Neuronal stem cell (in vitro differentiated cells): ENCODE measurements at regions not wholly inside any gene's neighbourhood (a gene's known extent, or its start where the extent isn't known, plus 50 kb on each side); places are given as distances from the start of the nearest gene placed in this dataset.

Experiments
- DNase-seq: peaks from one replicate; pipeline ENCODE4 v3.0.0-alpha.2; 2013; ENCODE audit warnings: low spot score
- H2AFZ ChIP-seq: one replicate; pipeline ENCODE4 v1.6.1; 2013; ENCODE audit warnings: mild to moderate bottlenecking, low read length, inconsistent platforms
- H2AK5ac ChIP-seq: 2 replicates; pipeline ENCODE4 v1.6.1; 2013; ENCODE audit warnings: low read depth, mild to moderate bottlenecking, inconsistent platforms, low read length, moderate library complexity, mixed read lengths
- H2BK120ac ChIP-seq: 2 replicates; pipeline ENCODE4 v1.6.1; 2013; ENCODE audit warnings: low read depth, mild to moderate bottlenecking, inconsistent platforms, low read length, moderate library complexity, mixed read lengths
- H2BK12ac ChIP-seq: one replicate; pipeline ENCODE4 v1.6.1; 2013; ENCODE audit warnings: low read length, inconsistent platforms
- H2BK15ac ChIP-seq: 2 replicates; pipeline ENCODE4 v1.6.1; 2013; ENCODE audit warnings: mild to moderate bottlenecking, low read length, inconsistent platforms, mixed read lengths
- H2BK5ac ChIP-seq: one replicate; pipeline ENCODE4 v1.6.1; 2013; ENCODE audit warnings: inconsistent platforms, mild to moderate bottlenecking, low read length, moderate library complexity
- H3K14ac ChIP-seq: one replicate; pipeline ENCODE4 v1.6.1; 2013; ENCODE audit warnings: low read length, inconsistent platforms
- H3K18ac ChIP-seq: 2 replicates; pipeline ENCODE4 v1.6.1; 2013; ENCODE audit warnings: low read length, inconsistent platforms
- H3K23ac ChIP-seq: 2 replicates; pipeline ENCODE4 v1.6.1; 2013; ENCODE audit warnings: low read depth, mild to moderate bottlenecking, mixed read lengths, low read length, inconsistent platforms; ENCODE audit not compliant: poor library complexity
- H3K27ac ChIP-seq: replicated peaks from 3 replicates; pipeline ENCODE4 v1.5.1; 2013; ENCODE audit warnings: low read length, inconsistent platforms
- H3K27me3 ChIP-seq, 3 experiments: 2 replicates each; pipeline ENCODE4 v1.6.1; 2013; ENCODE audit warnings: low read length in 3 of 3, mild to moderate bottlenecking in 2 of 3, inconsistent platforms in 1 of 3, low read depth in 1 of 3, mixed read lengths in 1 of 3, moderate library complexity in 1 of 3; ENCODE audit not compliant: control insufficient read depth in 3 of 3, insufficient read depth in 3 of 3
- H3K36me3 ChIP-seq, 2 donors: replicated peaks in 1 of 2; 2 replicates each; pipeline ENCODE4 v1.6.1; 2013; ENCODE audit warnings: low read length in 2 of 2; ENCODE audit not compliant: control insufficient read depth in 2 of 2, insufficient read depth in 2 of 2
- H3K4ac ChIP-seq: 2 replicates; pipeline ENCODE4 v1.6.1; 2013; ENCODE audit warnings: inconsistent platforms, mild to moderate bottlenecking, low read length, moderate library complexity
- H3K4me1 ChIP-seq, 2 donors: 1 replicate in 1 of 2; 2 replicates in 1 of 2; pipeline ENCODE4 v1.6.1; 2013; ENCODE audit warnings: low read length in 2 of 2, low read depth in 1 of 2; ENCODE audit not compliant: control insufficient read depth in 2 of 2, insufficient read depth in 1 of 2
- H3K4me2 ChIP-seq: one replicate; pipeline ENCODE4 v1.6.1; 2013; ENCODE audit warnings: mild to moderate bottlenecking, low read length, inconsistent platforms; ENCODE audit not compliant: insufficient read depth, poor library complexity, severe bottlenecking
- H3K4me3 ChIP-seq, 2 donors: 2 replicates each; pipeline ENCODE4 v1.5.1; 2013; ENCODE audit warnings: low read length in 2 of 2, mild to moderate bottlenecking in 2 of 2, inconsistent platforms in 1 of 2, moderate library complexity in 1 of 2
- H3K79me1 ChIP-seq: one replicate; pipeline ENCODE4 v1.6.1; 2013; ENCODE audit warnings: low read depth, mild to moderate bottlenecking, inconsistent platforms, low read length, moderate library complexity
- H3K9ac ChIP-seq: one replicate; pipeline ENCODE4 v1.6.1; 2013; ENCODE audit warnings: mild to moderate bottlenecking, low read depth, low read length, inconsistent platforms; ENCODE audit not compliant: poor library complexity
- H3K9me3 ChIP-seq, 2 donors: replicated peaks in 1 of 2; 2 replicates each; pipeline versions ENCODE3 to v1.6.1; 2013; ENCODE audit warnings: low read length in 2 of 2, mild to moderate bottlenecking in 2 of 2, inconsistent platforms in 1 of 2, low read depth in 1 of 2, mixed read lengths in 1 of 2, moderate library complexity in 1 of 2; ENCODE audit not compliant: control insufficient read depth in 2 of 2, insufficient read depth in 1 of 2
- H4K8ac ChIP-seq: one replicate; pipeline ENCODE4 v1.6.1; 2013; ENCODE audit warnings: low read depth, mild to moderate bottlenecking, inconsistent platforms, low read length, moderate library complexity
- H4K91ac ChIP-seq: one replicate; pipeline ENCODE4 v1.6.1; 2013; ENCODE audit warnings: low read length, low read depth, mild to moderate bottlenecking, inconsistent platforms; ENCODE audit not compliant: poor library complexity
- WGBS, 2 donors: extraction: QIAGEN DNeasy Blood & Tissue Kit; methylation state at CpG; one replicate each; pipeline ENCODE4 v1.1.7; 2013; ENCODE audit warnings: missing lambda C conversion rate in 2 of 2, mixed read lengths in 1 of 2; ENCODE audit not compliant: insufficient read length in 2 of 2, insufficient replicate concordance in 1 of 2; ENCODE audit errors: extremely low coverage in 2 of 2; 5-methylcytosine and 5-hydroxymethylcytosine counted together

GRCh38 chr13:53703371-53704080 is 674.9 kb downstream of the OLFM4 start:
- no peak overlapping the region for H3K18ac ChIP-seq
- H4K91ac ChIP-seq, result no peak overlapping the region
- no peaks in the 10 kb centered on the region for H3K4me1 ChIP-seq
- H3K9ac ChIP-seq, result no peak overlapping the region
- no peak overlapping the region for H2AK5ac ChIP-seq
- peaks cover 0 to 3% of the 10 kb centered on the region in 2 donors for H3K9me3 ChIP-seq
- H2BK120ac ChIP-seq, result no peak overlapping the region
- H4K8ac ChIP-seq, result no peak overlapping the region
- H3K14ac ChIP-seq, result no peak overlapping the region
- no peak overlapping the region for H3K4ac ChIP-seq
- no peak overlapping the region for H2BK5ac ChIP-seq
- H2AFZ ChIP-seq, result no peak overlapping the region
- no peak overlapping the region for H3K27ac ChIP-seq
- no peak overlapping the region for H3K23ac ChIP-seq
- no peak for DNase-seq
- H3K27me3 ChIP-seq, result no peaks in the 10 kb centered on the region
- no CpG with 5 or more reads among the region's 2 CpGs for WGBS, 2 donors
- H3K4me2 ChIP-seq, result no peak overlapping the region
- H2BK12ac ChIP-seq, result no peak overlapping the region
- H3K4me3 ChIP-seq, result no peak overlapping the region
- H3K36me3 ChIP-seq, result no peaks in the 10 kb centered on the region
- H2BK15ac ChIP-seq, result no peak overlapping the region
- H3K79me1 ChIP-seq, result no peaks in the 10 kb centered on the region

GRCh38 chr13:53719281-53719680 is 690.7 kb downstream of the OLFM4 start:
- no peak overlapping the region for H2BK5ac ChIP-seq
- H2BK120ac ChIP-seq, result no peak overlapping the region
- H3K79me1 ChIP-seq, result no peaks in the 10 kb centered on the region
- no peak overlapping the region for H2AK5ac ChIP-seq
- no peak overlapping the region for H3K23ac ChIP-seq
- H4K8ac ChIP-seq, result no peak overlapping the region
- no peak overlapping the region for H3K18ac ChIP-seq
- no peak overlapping the region for H3K4me2 ChIP-seq
- H3K14ac ChIP-seq, result no peak overlapping the region
- no peak overlapping the region for H4K91ac ChIP-seq
- no peak overlapping the region for H2BK15ac ChIP-seq
- H3K36me3 ChIP-seq, result no peaks in the 10 kb centered on the region
- H3K9me3 ChIP-seq, result peaks cover 0 to 13% of the 10 kb centered on the region in 2 donors
- H3K4ac ChIP-seq, result no peak overlapping the region
- no peak overlapping the region for H2AFZ ChIP-seq
- H3K9ac ChIP-seq, result no peak overlapping the region
- H3K27ac ChIP-seq, result no peak overlapping the region
- H3K27me3 ChIP-seq, result no peaks in the 10 kb centered on the region
- no peak for DNase-seq
- no peak overlapping the region for H2BK12ac ChIP-seq
- no peaks in the 10 kb centered on the region for H3K4me1 ChIP-seq
- H3K4me3 ChIP-seq, result no peak overlapping the region

- no peak overlapping the region for H2BK5ac ChIP-seq
- no peak overlapping the region for H2BK12ac ChIP-seq
- no peaks in the 10 kb centered on the region for H3K79me1 ChIP-seq
- WGBS, 2 donors, result no CpG with 5 or more reads among the region's 3 CpGs
- H2AK5ac ChIP-seq, result no peak overlapping the region
- H3K9me3 ChIP-seq, result no peaks in the 10 kb centered on the region
- no peak overlapping the region for H3K4me2 ChIP-seq
- no peak overlapping the region for H3K27ac ChIP-seq
- no peak overlapping the region for H3K14ac ChIP-seq
- H3K9ac ChIP-seq, result no peak overlapping the region
- no peak overlapping the region for H4K8ac ChIP-seq
- H4K91ac ChIP-seq, result no peak overlapping the region
- no peak overlapping the region for H3K18ac ChIP-seq
- no peak overlapping the region for H2AFZ ChIP-seq
- no peak overlapping the region for H2BK120ac ChIP-seq
- no peaks in the 10 kb centered on the region for H3K36me3 ChIP-seq
- no peak overlapping the region for H3K4me3 ChIP-seq
- no peak overlapping the region for H3K23ac ChIP-seq
- H3K4me1 ChIP-seq, result no peaks in the 10 kb centered on the region
- no peak overlapping the region for H3K4ac ChIP-seq
- no peaks in the 10 kb centered on the region for H3K27me3 ChIP-seq
- H2BK15ac ChIP-seq, result no peak overlapping the region
- no peak for DNase-seq
Measured at GRCh38 chr13:53732664-53733063, 704.1 kb downstream of the OLFM4 start.

DNA sequence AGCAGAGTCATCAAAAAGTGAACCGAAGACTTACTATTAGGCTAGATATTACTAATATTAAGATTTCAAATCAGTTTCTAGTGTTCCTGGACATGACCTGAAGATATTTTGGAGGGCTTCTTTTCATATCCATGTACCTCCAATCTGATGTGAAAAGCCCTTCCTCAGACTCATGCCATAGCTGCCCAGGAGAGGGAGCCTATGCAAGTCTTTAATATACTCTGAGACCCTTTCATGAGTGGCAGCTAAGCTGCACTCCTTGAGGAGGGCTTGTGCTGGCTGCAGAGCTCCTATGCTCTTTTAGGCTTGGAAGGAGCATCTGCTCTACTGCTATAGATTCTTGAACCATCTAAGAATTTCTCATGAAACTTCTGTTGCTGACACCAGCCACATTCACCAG is 715.3 kb downstream of the OLFM4 start:
- Histone ChIP-seq H2AK5ac (no peak overlapping the region), H2BK15ac (no peak overlapping the region), H3K14ac (no peak overlapping the region), H3K9ac (no peak overlapping the region), H3K79me1 (no peaks in the 10 kb centered on the region), H4K8ac (no peak overlapping the region), H3K4me2 (no peak overlapping the region), H3K4me3 (no peak overlapping the region), H2BK12ac (no peak overlapping the region), H3K27me3 (no peaks in the 10 kb centered on the region), H3K18ac (no peak overlapping the region), H3K4me1 (no peaks in the 10 kb centered on the region), H2BK120ac (no peak overlapping the region), H3K27ac (no peak overlapping the region), H2BK5ac (no peak overlapping the region), H3K9me3 (no peaks in the 10 kb centered on the region), H3K36me3 (no peaks in the 10 kb centered on the region), H4K91ac (no peak overlapping the region), H3K4ac (no peak overlapping the region), H2AFZ (peak overlapping the region; percentile 10), H3K23ac (no peak overlapping the region)
- no peak for DNase-seq
- WGBS, 2 donors, result no CpG with 5 or more reads among the region's 1 CpG
